ENCODE measurements at regions not wholly inside any gene's neighbourhood (a gene's known extent, or its start where the extent isn't known, plus 50 kb on each side); places are given as distances from the start of the nearest gene placed in this dataset.

DNA sequence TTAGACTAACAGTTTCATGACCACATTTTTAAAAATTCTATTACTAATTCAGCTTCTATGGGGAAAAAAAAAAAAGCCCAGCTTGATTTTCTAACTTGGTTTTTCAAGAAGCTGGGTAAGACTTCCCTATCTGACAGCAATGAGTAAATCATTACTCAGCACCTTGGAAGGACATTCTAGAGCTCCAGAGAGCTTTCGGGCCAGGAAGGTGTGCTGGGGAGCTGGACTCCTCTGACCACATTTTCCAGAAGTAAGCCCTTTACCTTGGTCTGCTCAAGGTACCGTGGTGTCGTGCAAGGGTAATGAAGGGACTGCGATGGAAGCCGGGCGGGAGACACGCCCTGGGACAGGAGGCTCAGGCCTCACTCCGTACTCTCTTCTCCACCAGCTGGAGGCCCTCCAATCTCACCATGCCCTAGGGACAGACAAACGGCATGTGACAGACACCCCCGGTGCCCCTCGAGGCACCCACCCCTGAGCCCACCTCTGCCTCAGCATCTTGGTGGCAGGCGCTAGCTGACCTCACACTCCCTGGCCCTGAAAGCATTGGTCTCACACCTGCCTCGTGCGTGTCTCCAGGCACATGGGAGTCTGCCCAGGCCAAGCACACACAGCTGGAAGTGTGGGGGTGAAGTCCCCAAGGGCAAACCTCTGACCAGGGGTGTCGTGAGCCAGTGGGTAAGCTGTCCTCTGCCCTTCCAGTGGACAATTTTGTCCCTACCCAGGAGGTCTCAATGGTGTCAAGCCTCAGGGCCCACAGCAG lies 152.1 kb downstream of the OAT start:
- peaks cover 0 to 2% (median 0%) of the 10 kb centered on the region in 12 donors for H3K9me3 ChIP-seq
- H3K4me1 ChIP-seq: peaks cover 0 to 14% (median 0%) of the 10 kb centered on the region in 12 donors
- TF ChIP-seq, protein P1, sequence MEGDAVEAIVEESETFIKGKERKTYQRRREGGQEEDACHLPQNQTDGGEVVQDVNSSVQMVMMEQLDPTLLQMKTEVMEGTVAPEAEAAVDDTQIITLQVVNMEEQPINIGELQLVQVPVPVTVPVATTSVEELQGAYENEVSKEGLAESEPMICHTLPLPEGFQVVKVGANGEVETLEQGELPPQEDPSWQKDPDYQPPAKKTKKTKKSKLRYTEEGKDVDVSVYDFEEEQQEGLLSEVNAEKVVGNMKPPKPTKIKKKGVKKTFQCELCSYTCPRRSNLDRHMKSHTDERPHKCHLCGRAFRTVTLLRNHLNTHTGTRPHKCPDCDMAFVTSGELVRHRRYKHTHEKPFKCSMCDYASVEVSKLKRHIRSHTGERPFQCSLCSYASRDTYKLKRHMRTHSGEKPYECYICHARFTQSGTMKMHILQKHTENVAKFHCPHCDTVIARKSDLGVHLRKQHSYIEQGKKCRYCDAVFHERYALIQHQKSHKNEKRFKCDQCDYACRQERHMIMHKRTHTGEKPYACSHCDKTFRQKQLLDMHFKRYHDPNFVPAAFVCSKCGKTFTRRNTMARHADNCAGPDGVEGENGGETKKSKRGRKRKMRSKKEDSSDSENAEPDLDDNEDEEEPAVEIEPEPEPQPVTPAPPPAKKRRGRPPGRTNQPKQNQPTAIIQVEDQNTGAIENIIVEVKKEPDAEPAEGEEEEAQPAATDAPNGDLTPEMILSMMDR (IDR thresholded peaks at IDR 0.05): no peak
- no peak for TF ChIP-seq POLR2A (IDR thresholded peaks at IDR 0.05)
- H3K4me3 ChIP-seq: no peak overlapping the region
- ATAC-seq: no peak
- WGBS, 4 donors: 88 to 91% (median 89%) methylated on average over 14 to 15 of the region's 15 CpGs
- intact Hi-C loops (cut with DNase I): loop anchor here in 5 of 10 donors (10.0 kb wide), 4 partner anchors 108 to 272 kb away; no protein-coding TSS in a partner anchor
- no peak for DNase-seq
- H3K36me3 ChIP-seq: no peaks in the 10 kb centered on the region
- no peak overlapping the region for H3K27ac ChIP-seq
- no peaks in the 10 kb centered on the region for H3K27me3 ChIP-seq

DNA sequence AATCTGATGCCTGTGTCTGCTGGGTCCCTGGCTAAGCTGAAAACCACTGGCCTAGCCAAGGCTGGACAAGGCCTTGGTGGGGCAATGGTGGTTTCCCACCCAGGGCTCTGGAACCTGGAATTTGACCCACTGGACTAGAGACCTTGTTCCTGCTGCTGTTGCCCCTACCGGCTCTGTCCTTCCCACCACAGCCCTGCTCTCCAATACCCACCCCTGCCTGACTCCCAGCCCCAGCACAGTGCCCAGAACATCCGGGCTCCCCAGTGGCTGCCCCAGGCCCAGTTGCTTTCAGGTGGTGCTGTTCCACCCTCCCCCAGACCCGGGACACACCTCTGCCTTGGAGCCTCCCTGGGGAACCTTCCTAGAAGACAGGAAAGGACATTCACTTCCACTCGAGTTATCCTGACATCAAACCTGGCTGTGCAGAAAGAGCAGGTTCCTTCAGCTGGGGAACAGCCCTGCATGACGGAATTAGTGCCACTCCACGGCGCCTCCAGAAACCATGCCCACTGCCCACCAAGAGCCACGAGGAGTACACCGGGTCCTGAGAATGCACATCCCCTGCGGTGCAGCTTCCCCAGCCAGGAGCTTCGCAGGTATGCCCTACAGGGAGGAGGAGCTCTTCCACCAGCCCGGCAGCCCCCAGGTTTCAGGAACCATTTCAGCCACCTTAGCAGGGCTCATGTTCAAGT lies 152.8 kb downstream of the OAT start:
- Histone ChIP-seq H3K36me3 (no peaks in the 10 kb centered on the region), H3K4me1 (peaks cover 0 to 14% (median 0%) of the 10 kb centered on the region in 12 donors), H3K27me3 (no peaks in the 10 kb centered on the region), H3K27ac (no peak overlapping the region), H3K4me3 (no peak overlapping the region), H3K9me3 (no peaks in the 10 kb centered on the region)
- no peak for TF ChIP-seq POLR2A (IDR thresholded peaks at IDR 0.05)
- no peak for DNase-seq
- no peak for ATAC-seq
- WGBS, 4 donors: 69 to 82% (median 80%) methylated on average over 8 to 12 of the region's 12 CpGs
- intact Hi-C loops (cut with DNase I): loop anchor here in 5 of 10 donors (10.0 kb wide), 4 partner anchors 109 to 271 kb away; no protein-coding TSS in a partner anchor

DNA sequence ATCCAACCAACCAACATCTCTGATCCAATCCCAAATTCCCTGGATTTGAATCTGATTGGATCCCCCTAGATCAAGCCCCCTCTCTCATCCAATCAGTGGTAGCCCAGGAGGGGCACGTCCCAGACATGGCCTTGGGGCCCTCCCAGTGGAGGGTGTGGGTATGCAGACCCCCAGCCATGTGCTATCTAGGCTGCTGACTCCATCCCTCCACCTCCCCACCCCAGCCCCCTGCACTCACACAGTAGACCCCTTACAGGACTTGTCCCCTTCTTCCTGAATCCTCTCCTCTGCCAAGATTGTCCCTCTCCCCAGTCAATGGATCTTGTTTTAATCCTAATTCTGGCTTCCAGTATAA lies 153.4 kb downstream of the OAT start:
- Histone ChIP-seq H3K27me3 (no peaks in the 10 kb centered on the region), H3K27ac (no peak overlapping the region), H3K9me3 (no peaks in the 10 kb centered on the region), H3K4me3 (no peak overlapping the region), H3K4me1 (peaks cover 0 to 14% (median 0%) of the 10 kb centered on the region in 12 donors), H3K36me3 (no peaks in the 10 kb centered on the region)
- 63 to 89% (median 70%) methylated on average over 1 of the region's 1 CpG for WGBS, 4 donors
- DNase-seq (no peak), ATAC-seq (no peak)
- intact Hi-C loops (cut with DNase I): loop anchor here in 5 of 10 donors (10.0 kb wide), 4 partner anchors 109 to 271 kb away; no protein-coding TSS in a partner anchor
- no peak for TF ChIP-seq POLR2A (IDR thresholded peaks at IDR 0.05)
- TF ChIP-seq, protein P1 (IDR thresholded peaks at IDR 0.05): no peak

DNA sequence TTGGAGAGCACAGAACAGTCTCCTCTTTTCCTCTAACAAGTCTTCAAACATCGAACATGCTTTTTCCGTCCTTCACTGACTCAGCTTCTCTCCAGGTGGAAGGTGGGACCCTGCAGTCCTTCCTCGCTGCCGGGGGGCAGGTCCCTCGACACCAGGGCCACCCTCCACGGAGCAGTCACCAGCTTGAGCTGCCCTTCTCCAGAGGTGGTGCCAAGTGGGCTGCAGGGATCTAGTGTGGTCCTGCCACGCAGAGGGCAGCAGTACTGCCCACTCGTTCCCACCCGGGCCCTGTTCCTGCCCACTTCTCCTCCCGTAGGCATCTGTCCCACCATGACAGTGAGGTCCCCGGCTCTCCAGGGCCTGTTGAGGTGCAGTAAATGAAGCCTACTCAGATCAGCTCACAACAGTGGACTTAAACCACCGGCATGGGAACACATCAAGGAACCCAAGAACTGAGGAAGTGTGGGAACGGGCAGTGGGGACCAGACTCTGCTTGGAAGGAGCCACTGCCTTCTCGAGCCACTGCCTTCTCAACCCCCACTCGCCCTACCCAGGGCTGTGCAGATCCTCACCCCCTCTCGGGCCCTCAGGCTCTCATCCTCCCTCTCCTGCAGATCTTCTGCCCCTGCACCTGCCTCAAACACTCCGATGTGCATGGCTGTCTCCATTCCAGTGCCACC lies 153.9 kb downstream of the OAT start:
- no peaks in the 10 kb centered on the region for H3K27me3 ChIP-seq
- ATAC-seq: no peak
- 90 to 95% (median 94%) methylated on average over 17 of the region's 17 CpGs for WGBS, 4 donors
- H3K4me3 ChIP-seq: no peak overlapping the region
- H3K4me1 ChIP-seq: peaks cover 0 to 14% (median 0%) of the 10 kb centered on the region in 12 donors
- TF ChIP-seq POLR2A (IDR thresholded peaks at IDR 0.05): no peak
- TF ChIP-seq, protein P1 (IDR thresholded peaks at IDR 0.05): no peak
- H3K9me3 ChIP-seq: peaks cover 0 to 2% (median 0%) of the 10 kb centered on the region in 12 donors
- DNase-seq: no peak
- intact Hi-C loops (cut with DNase I): loop anchor here in 9 of 10 donors (5.0 to 10.0 kb wide), 7 partner anchors 110 to 273 kb away; no protein-coding TSS in a partner anchor
- H3K27ac ChIP-seq: no peak overlapping the region
- H3K36me3 ChIP-seq: no peaks in the 10 kb centered on the region
